Tibial nerve (tissue), 4 donors: ENCODE measurements at regions not wholly inside any gene's neighbourhood (a gene's known extent, or its start where the extent isn't known, plus 50 kb on each side); places are given as distances from the start of the nearest gene placed in this dataset.

ENCODE experiments used
- EP300 ChIP-seq, 2 donors: sonication (generic); formaldehyde crosslinking; IDR thresholded peaks; one replicate each; pipeline ENCODE4 v1.6.1; 2017; ENCODE audit warnings: antibody characterized with exemption in 2 of 2, mild to moderate bottlenecking in 1 of 2
- POLR2A ChIP-seq, 2 donors: fragments of 450-650 bp; IDR thresholded peaks; one replicate each; pipeline ENCODE4 v1.6.1; 2017; ENCODE audit warnings: antibody characterized with exemption in 2 of 2, mild to moderate bottlenecking in 2 of 2, moderate library complexity in 2 of 2
- TF ChIP-seq, protein P1 (sequence below), 5 experiments: fragments of 200-600 bp in 3 of 5; fragments of 450-650 bp in 2 of 5; sonication (generic) in 3 of 5; IDR thresholded peaks; one replicate each; pipeline ENCODE4 v1.5.1; 2016 to 2019; ENCODE audit warnings: antibody characterized with exemption in 5 of 5, mild to moderate bottlenecking in 3 of 5, moderate library complexity in 2 of 5

DNA sequence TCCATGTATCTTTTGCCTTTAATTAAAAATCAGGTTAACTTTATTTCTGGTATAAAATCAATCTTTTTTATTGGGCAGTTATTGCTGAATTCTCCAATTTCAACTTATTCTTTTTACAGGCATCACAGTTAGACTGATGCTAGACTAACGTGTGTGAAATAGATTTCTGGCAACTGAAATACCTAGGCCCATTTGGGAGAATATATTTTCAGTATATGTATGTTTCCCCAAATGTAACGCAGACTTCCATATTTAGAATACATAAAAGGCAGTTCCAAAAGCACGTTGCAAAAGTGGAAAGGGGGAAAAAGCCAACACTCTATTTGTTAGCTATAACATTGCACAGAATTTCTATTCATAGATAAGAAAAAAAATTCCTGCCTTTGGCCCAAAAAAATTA is 297.0 kb downstream of the ATP23 start:
- TF ChIP-seq, protein P1, sequence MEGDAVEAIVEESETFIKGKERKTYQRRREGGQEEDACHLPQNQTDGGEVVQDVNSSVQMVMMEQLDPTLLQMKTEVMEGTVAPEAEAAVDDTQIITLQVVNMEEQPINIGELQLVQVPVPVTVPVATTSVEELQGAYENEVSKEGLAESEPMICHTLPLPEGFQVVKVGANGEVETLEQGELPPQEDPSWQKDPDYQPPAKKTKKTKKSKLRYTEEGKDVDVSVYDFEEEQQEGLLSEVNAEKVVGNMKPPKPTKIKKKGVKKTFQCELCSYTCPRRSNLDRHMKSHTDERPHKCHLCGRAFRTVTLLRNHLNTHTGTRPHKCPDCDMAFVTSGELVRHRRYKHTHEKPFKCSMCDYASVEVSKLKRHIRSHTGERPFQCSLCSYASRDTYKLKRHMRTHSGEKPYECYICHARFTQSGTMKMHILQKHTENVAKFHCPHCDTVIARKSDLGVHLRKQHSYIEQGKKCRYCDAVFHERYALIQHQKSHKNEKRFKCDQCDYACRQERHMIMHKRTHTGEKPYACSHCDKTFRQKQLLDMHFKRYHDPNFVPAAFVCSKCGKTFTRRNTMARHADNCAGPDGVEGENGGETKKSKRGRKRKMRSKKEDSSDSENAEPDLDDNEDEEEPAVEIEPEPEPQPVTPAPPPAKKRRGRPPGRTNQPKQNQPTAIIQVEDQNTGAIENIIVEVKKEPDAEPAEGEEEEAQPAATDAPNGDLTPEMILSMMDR (IDR thresholded peaks at IDR 0.05): no peak
- TF ChIP-seq POLR2A (IDR thresholded peaks at IDR 0.05): no peak
- no peak for TF ChIP-seq EP300 (IDR thresholded peaks at IDR 0.05)
